Calu3 (cell line): ENCODE measurements at regions not wholly inside any gene's neighbourhood (a gene's known extent, or its start where the extent isn't known, plus 50 kb on each side); places are given as distances from the start of the nearest gene placed in this dataset.

ENCODE experiments used
- BruUV-seq: library from RNA; stranded (reverse); fragments of 400-500 nt; replicated peaks from 2 replicates; lab custom pipeline; 2021; lab: Mats Ljungman, UMichigan
- CTCF ChIA-PET: fragments of 300-600 bp; sonication (Branson Sonifier 250); formaldehyde crosslinking; loops from one replicate; lab custom pipeline; 2022; ENCODE audit warnings: antibody characterized with exemption; lab: Charles Lee
- DNase-seq: peaks from one replicate; pipeline ENCODE4 v3.0.0; 2022
- H3K27ac Mint-ChIP-seq: one replicate; pipeline ENCODE4 v1.8.0; 2022; ENCODE audit warnings: mixed read lengths; ENCODE audit not compliant: unreplicated experiment
- H3K27me3 Mint-ChIP-seq: one replicate; pipeline ENCODE4 v1.8.0; 2022; ENCODE audit warnings: mixed read lengths; ENCODE audit not compliant: unreplicated experiment
- H3K36me3 Mint-ChIP-seq: one replicate; pipeline ENCODE4 v1.8.0; 2022; ENCODE audit warnings: mild to moderate bottlenecking, moderate library complexity, mixed read lengths; ENCODE audit not compliant: insufficient read depth, unreplicated experiment
- H3K4me1 Mint-ChIP-seq: one replicate; pipeline ENCODE4 v1.8.0; 2022; ENCODE audit warnings: mild to moderate bottlenecking, low read depth, mixed read lengths; ENCODE audit not compliant: unreplicated experiment
- H3K4me3 Mint-ChIP-seq: one replicate; pipeline ENCODE4 v1.8.0; 2022; ENCODE audit warnings: mild to moderate bottlenecking, low read depth, moderate library complexity, mixed read lengths; ENCODE audit not compliant: unreplicated experiment
- H3K9me3 Mint-ChIP-seq: one replicate; pipeline ENCODE4 v1.8.0; 2022; ENCODE audit warnings: low read depth, mixed read lengths; ENCODE audit not compliant: unreplicated experiment
- intact Hi-C: fragments of 100-400 bp; cut with micrococcal nuclease; formaldehyde crosslinking; loops from one replicate; pipeline ENCODE4 v1.10.0; 2022; ENCODE audit not compliant: unreplicated experiment
- TF ChIP-seq, protein P1 (sequence below): fragments of 200-600 bp; IDR thresholded peaks from one replicate; pipeline ENCODE4 v1.8.0; 2022; ENCODE audit warnings: antibody characterized with exemption; ENCODE audit not compliant: unreplicated experiment

DNA sequence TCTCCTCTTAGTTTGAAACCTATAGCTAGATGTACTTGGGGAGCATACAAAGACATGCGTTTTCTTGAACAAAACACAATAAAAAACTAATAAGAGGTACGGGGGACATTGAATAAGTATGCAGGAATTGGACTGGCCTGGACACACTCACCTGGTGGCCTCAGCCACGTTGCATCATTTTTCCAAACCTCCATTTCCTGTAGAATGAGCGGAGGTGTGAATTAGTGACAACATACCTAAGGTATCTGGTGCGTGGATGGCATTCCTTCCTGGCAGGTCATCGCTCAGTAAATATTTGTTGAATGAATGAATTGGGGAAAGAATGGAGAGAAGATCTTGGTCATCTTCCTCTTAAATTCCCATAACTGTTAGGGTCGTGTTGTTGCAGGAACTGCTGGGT, 103.2 kb upstream of the CTBP2 start:
- peak; percentile 50 for DNase-seq
- peaks cover 25% of the 10 kb centered on the region for H3K4me1 Mint-ChIP-seq
- TF ChIP-seq, protein P1, sequence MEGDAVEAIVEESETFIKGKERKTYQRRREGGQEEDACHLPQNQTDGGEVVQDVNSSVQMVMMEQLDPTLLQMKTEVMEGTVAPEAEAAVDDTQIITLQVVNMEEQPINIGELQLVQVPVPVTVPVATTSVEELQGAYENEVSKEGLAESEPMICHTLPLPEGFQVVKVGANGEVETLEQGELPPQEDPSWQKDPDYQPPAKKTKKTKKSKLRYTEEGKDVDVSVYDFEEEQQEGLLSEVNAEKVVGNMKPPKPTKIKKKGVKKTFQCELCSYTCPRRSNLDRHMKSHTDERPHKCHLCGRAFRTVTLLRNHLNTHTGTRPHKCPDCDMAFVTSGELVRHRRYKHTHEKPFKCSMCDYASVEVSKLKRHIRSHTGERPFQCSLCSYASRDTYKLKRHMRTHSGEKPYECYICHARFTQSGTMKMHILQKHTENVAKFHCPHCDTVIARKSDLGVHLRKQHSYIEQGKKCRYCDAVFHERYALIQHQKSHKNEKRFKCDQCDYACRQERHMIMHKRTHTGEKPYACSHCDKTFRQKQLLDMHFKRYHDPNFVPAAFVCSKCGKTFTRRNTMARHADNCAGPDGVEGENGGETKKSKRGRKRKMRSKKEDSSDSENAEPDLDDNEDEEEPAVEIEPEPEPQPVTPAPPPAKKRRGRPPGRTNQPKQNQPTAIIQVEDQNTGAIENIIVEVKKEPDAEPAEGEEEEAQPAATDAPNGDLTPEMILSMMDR: no peak
- CTCF ChIA-PET: no interaction called here
- BruUV-seq: no TSS peak
- H3K27ac Mint-ChIP-seq: peak overlapping the region; percentile 53
- no peaks in the 10 kb centered on the region for H3K27me3 Mint-ChIP-seq
- peaks cover 3% of the 10 kb centered on the region for H3K9me3 Mint-ChIP-seq
- H3K4me3 Mint-ChIP-seq: no peak overlapping the region
- intact Hi-C loops: no loop called here
- H3K36me3 Mint-ChIP-seq: peaks cover 4% of the 10 kb centered on the region

DNA sequence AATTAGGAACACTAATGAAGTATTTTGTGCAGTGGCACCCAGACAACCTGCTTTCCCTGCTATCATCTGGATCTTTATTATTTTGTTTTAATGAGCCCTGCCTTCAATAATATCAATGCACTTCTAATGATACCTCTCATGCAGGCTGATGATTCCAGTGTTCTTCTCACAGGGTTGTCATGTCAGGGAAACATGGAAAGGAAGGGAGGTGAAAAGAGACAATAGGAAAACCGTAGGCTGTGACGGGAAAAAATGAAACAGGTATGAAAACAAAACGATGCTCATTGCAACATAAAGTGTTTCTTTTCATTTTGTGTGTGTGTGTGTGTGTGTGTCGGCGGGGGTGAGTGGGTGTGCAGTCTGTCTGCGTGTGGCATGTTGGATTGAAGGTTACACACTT, 102.6 kb upstream of the CTBP2 start:
- intact Hi-C loops: no loop called here
- CTCF ChIA-PET: no interaction called here
- BruUV-seq: no TSS peak
- peaks cover 4% of the 10 kb centered on the region for H3K36me3 Mint-ChIP-seq
- H3K27ac Mint-ChIP-seq: peak overlapping the region; percentile 53
- H3K4me1 Mint-ChIP-seq: peaks cover 25% of the 10 kb centered on the region
- H3K4me3 Mint-ChIP-seq: no peak overlapping the region
- TF ChIP-seq, protein P1: no peak
- peaks cover 3% of the 10 kb centered on the region for H3K9me3 Mint-ChIP-seq
- no peaks in the 10 kb centered on the region for H3K27me3 Mint-ChIP-seq
- DNase-seq: no peak

- no peaks in the 10 kb centered on the region for H3K27me3 Mint-ChIP-seq
- CTCF ChIA-PET: no interaction called here
- peaks cover 25% of the 10 kb centered on the region for H3K4me1 Mint-ChIP-seq
- H3K4me3 Mint-ChIP-seq: no peak overlapping the region
- peaks cover 3% of the 10 kb centered on the region for H3K9me3 Mint-ChIP-seq
- H3K27ac Mint-ChIP-seq: peak overlapping the region; percentile 53
- no peak for DNase-seq
- intact Hi-C loops: no loop called here
- no TSS peak for BruUV-seq
- TF ChIP-seq, protein P1: no peak
- H3K36me3 Mint-ChIP-seq: peaks cover 4% of the 10 kb centered on the region
These were observed 102.0 kb upstream of the CTBP2 start for GRCh38 chr10:125262409-125262808.

DNA sequence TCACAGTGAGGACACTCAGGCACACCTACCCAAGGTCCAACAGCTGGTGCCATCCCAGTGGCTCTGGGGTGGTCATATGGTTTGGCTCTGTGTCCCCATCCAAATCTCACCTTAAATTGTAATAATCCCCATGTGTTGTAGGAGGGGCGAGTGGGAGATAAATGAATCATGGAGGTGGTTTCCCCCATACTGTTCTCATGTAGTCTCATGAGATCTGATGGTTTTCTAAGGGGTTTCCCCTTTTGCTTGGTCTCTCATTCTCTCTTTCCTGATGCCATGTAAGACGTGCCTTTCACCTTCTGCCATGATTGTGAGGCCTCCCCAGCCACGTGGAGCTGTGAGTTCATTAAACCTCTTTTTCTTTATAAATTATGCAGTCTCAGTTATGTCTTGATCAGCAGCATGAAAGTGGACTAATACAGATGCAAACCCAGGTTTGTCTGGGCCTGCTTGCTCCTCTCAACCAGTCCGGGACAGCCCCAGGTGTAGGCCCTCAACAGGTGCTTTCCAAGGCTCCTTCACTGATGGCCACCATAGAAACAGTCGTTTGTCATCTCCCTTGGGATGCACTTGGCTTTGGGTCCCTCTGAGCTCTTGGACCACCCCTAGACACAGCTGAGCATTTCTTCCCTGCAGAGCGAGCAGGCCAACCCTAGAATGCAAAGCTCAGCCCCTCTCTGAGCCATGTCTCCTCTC, 101.3 kb upstream of the CTBP2 start:
- CTCF ChIA-PET: no interaction called here

More for the DNA sequence above, 101.3 kb upstream of the CTBP2 start:
- DNase-seq: no peak
- intact Hi-C loops: no loop called here
- Mint-ChIP-seq H3K27ac (no peak overlapping the region), H3K36me3 (peaks cover 4% of the 10 kb centered on the region), H3K4me1 (peaks cover 25% of the 10 kb centered on the region), H3K27me3 (no peaks in the 10 kb centered on the region), H3K4me3 (no peak overlapping the region), H3K9me3 (peaks cover 3% of the 10 kb centered on the region)
- BruUV-seq: no TSS peak
- TF ChIP-seq, protein P1: no peak
